ENCODE measurements at regions not wholly inside any gene's neighbourhood (a gene's known extent, or its start where the extent isn't known, plus 50 kb on each side); places are given as distances from the start of the nearest gene placed in this dataset.

DNA sequence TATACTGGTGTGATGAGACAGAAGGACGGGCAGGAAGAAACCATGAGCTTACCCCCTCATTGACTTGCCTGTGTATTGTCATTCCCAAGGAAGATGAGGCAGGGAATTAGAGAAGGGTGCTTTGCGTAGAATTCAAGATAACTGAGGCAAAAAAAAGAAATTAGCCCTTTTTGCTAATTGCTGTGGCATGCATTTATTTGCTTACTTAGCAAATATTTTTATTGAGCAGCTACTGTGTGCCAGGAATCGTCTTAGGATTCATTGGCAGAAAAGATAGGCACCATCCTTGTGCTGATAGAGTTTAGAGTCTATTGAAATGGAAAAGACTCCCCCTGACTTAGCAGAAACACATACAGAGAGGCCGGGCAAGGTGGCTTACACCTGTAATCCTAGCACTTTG, 541.9 kb downstream of the TMEM114 start:
- TF ChIP-seq POLR2A (IDR thresholded peaks at IDR 0.05; ENCODE audit: low read depth, low read length), result no peak
- TF ChIP-seq POLR2AphosphoS5 (IDR thresholded peaks at IDR 0.05; ENCODE audit: low read depth, low read length), result no peak

All from GM12891 (cell line).